ENCODE measurements at regions not wholly inside any gene's neighbourhood (a gene's known extent, or its start where the extent isn't known, plus 50 kb on each side); places are given as distances from the start of the nearest gene placed in this dataset.
A peak's percentile ranks its signal among the peaks of the same experiment; 100 is the strongest.

GRCh38 chr5:57576317-57576716, 93.7 kb upstream of the ACTBL2 start:
- no peak for DNase-seq

- no peak for DNase-seq
Measured at GRCh38 chr5:57575839-57576238, 93.2 kb upstream of the ACTBL2 start.

- DNase-seq = no peak
Measured at GRCh38 chr5:57572461-57572860, 89.8 kb upstream of the ACTBL2 start.

DNA sequence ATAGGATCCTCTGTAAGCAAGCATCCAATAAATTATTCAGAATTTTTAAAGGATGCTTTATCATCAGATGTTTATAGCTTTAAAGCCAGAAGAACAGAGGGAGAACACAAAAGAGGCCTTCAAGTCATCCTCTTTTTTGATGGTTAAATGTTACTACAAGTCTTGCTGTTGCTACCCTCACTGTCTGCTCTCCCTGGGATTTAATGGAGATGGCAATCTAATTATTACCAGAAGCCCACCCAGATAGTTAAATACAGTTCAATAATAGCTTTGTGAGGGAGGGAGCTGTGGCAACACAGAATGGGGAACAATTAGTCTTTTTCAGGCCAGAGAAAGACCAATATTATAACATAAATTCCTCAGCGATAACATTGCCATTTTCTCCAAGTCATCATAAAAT, 87.0 kb upstream of the ACTBL2 start:
- DNase-seq = no peak

DNA sequence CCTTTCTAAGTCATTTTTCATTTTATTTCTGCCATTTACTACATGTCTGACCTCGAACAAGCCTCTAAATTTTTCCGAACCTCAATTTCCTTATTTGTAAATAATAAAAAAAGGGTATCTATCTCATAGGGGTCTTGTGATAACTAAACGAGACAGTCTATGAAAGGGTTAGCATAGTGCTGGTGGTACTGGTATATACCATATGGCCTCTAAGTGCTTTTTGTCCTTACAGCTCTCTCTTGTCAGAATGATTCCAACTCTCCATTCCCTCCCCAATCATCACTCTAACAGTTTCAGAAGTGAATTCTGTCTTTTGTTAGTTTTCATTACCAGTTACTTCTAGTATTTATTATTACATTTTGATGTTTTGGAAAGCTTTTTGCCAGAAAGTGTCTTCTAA, 85.5 kb upstream of the ACTBL2 start:
- no peak for DNase-seq

GRCh38 chr5:57566914-57567313, 84.3 kb upstream of the ACTBL2 start:
- DNase-seq = peak; percentile 1

GRCh38 chr5:57561231-57561842, 78.7 kb upstream of the ACTBL2 start:
- DNase-seq = no peak

GRCh38 chr5:57559110-57559635, 76.6 kb upstream of the ACTBL2 start:
- DNase-seq = no peak

- DNase-seq = no peak
Measured at GRCh38 chr5:57552033-57552432, 69.4 kb upstream of the ACTBL2 start.

DNA sequence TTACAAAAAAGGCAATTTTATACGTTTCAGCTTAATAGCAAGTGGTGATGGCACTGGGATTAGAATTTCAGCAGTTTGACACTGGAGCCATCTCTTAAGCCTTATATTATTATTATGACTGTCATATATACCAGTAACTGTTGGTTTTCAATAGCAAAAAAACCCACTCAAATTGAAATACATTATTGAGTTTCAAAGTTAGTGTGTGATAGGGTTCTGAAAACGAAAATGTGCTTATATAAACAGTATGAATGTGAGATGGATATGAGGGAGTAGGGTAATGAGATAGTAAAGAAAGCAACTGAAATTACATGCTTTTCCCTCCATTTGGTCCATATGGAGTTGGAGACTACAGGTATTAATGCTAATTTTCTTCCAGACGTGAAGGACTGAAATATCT, 68.6 kb upstream of the ACTBL2 start:
- DNase-seq = no peak

DNA sequence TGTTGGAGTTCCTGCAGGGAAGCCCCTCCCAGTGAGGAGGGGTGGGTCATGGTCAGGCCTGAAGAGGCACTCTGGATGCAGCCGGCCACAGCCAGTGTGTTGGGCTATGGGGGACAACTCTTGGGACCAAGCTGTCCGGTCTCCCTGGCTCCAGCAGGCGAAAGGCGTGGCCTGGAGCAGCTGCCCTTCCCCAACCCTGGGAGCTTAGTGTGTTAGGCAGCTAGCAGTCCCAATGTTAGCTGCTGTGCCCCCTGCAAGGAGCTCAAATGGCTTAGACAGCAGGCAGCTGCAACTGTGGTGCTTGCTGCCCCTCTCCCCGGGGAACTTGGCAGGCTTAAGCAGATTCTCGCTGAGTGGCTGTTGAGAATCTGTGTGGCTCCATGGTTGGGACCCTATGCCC, 67.5 kb upstream of the ACTBL2 start:
- DNase-seq = peak; percentile 6

DNA sequence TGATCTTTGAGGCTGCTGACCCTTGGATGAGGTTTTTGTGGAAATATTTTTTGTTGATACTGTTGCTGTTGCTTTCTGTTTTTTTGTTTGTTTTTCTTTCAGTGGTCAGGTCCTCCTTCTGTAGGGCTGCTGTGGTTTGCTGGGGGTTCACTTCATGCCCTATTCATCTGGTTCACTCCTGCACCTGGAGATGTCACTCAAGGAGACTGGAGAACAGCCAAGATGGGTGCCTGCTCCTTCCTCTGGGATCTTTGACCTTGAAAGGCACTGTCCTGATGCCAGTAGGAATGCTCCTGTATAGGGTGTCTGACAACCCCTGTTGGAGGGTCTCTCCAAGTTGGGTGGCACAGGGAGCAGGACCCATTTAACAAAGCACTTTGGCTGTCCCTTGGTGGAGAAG, 67.0 kb upstream of the ACTBL2 start:
- no peak for DNase-seq

DNA sequence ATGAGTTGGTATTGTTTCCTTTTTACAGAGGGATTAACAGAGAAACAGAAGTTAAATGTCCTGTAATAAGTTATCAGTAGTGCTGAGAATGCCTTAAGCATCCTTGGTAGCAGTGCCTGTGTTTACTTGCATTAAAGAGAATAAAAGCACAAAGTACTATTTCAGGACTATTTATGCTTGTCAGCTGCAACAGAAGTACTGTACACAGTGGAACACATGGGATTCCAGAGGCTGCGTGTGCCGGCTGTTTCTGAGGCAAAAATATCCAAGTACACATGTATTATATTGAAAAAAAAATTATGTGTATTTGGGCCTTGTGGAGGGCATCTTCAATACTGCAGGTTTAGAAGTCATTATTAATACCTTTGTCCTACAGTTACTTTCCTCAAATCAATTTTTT, 58.2 kb upstream of the ACTBL2 start:
- no peak for DNase-seq

- no peak for DNase-seq
Measured at GRCh38 chr5:57539281-57539701, 56.7 kb upstream of the ACTBL2 start.

- DNase-seq = no peak
Measured at GRCh38 chr5:57538341-57538955, 55.8 kb upstream of the ACTBL2 start.

GRCh38 chr5:57537811-57538210, 55.2 kb upstream of the ACTBL2 start:
- no peak for DNase-seq

DNA sequence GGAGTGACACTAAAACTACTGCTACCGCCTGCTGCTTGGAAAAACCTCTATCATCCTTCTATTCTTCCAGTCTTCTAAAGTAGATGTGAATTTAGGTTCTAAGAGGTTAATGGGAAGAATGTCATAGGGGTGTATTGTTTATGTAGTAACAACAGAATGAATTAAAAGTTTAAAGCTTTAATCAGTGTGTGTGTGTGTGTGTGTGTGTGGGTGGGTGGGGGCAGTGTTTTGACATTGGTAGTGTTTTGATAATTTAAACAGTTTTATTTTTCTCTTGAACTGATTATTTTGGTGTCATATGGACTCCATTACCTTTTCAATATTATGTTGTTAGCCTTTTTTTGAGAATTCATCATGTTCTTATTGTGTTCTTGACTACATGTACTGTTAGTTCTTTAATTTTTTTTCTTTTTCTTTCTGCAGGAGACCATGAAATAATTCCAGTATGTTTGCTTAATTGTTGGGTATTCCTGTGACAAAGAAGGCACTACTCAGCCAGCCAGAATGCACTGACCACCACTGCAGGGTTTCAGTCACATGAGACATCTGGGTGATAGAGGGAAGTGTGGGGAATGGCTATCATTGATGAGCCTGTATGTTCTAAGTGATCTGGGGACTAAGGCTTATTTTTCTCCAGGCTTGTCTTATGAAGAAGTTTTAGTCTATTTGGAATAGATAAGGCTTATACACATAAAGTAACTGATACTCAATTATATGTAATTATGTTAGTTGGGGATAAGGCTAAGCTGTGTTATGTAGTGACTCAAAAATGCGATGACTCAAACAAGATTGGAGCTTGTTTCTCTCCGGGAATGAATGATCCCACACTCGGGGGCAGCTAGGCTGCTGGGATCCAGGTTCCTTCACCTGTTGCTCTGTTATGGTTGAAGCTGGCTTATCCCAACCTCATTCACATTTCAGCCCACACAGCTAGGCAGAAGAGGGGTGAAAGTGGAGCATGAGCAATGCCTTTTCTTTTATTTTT, 50.2 kb upstream of the ACTBL2 start:
- no peak for DNase-seq

Data from NCI-H2171 treated with DMSO at 0.1 percent for 48 hours (cell line).